Panc1 (cell line): ENCODE measurements at regions not wholly inside any gene's neighbourhood (a gene's known extent, or its start where the extent isn't known, plus 50 kb on each side); places are given as distances from the start of the nearest gene placed in this dataset.

ENCODE experiments used
- ATAC-seq: fragments of 200-7000 bp; cut with Tn5 transposase; 2 replicates; pipeline ENCODE4 v1.9.1; 2020; ENCODE audit warnings: mild to moderate bottlenecking, moderate library complexity
- BruUV-seq: library from RNA; stranded (reverse); fragments of 400-500 nt; replicated peaks from 2 replicates; lab custom pipeline; 2021; lab: Mats Ljungman, UMichigan
- CTCF ChIA-PET: fragments of 300-600 bp; sonication (Branson Sonifier 250); formaldehyde crosslinking; loops from one replicate; lab custom pipeline; 2022; ENCODE audit warnings: antibody characterized with exemption; lab: Charles Lee
- POLR2A ChIA-PET: fragments of 300-600 bp; sonication (Branson Sonifier 250); formaldehyde crosslinking; loops from one replicate; lab custom pipeline; 2022; ENCODE audit warnings: antibody characterized with exemption; lab: Charles Lee
- DNase-seq: peaks from one replicate; pipeline ENCODE4 v3.0.0-alpha.2; 2010; ENCODE audit warnings: low read depth, low spot score
- H3K27ac ChIP-seq: 2 replicates; pipeline ENCODE4 v1.5.1; 2011; ENCODE audit warnings: mild to moderate bottlenecking, low read length, inconsistent platforms
- H3K27me3 ChIP-seq: fragments of 200-500 bp; sonication (Bioruptor generic); 2 replicates; pipeline ENCODE4 v1.6.0; 2014; ENCODE audit warnings: low read length, inconsistent platforms; ENCODE audit not compliant: control insufficient read depth, insufficient read depth
- H3K36me3 ChIP-seq: fragments of 200-500 bp; sonication (Bioruptor generic); 2 replicates; pipeline ENCODE4 v1.5.1; 2014; ENCODE audit warnings: inconsistent platforms, mild to moderate bottlenecking, low read length, moderate library complexity; ENCODE audit not compliant: control insufficient read depth, insufficient read depth
- H3K4me1 ChIP-seq: 2 replicates; pipeline ENCODE4 v1.5.1; 2011; ENCODE audit warnings: inconsistent platforms, mild to moderate bottlenecking, low read length, moderate library complexity; ENCODE audit not compliant: control insufficient read depth, insufficient read depth
- H3K4me3 ChIP-seq, 2 experiments: 2 replicates each; pipeline ENCODE4 v1.5.1; 2011 to 2012; ENCODE audit warnings: low read depth in 2 of 2, low read length in 2 of 2, mild to moderate bottlenecking in 2 of 2, inconsistent platforms in 1 of 2, moderate library complexity in 1 of 2
- H3K9me3 ChIP-seq: fragments of 200-500 bp; sonication (Bioruptor generic); 2 replicates; pipeline ENCODE4 v1.5.1; 2014; ENCODE audit warnings: low read depth, mild to moderate bottlenecking, inconsistent platforms, low read length, moderate library complexity; ENCODE audit not compliant: control insufficient read depth, insufficient read depth
- CTCF ChIP-seq: fragments of 450-650 bp; IDR thresholded peaks from 2 replicates; pipeline ENCODE4 v1.5.1; 2017; ENCODE audit warnings: mild to moderate bottlenecking
- POLR2AphosphoS5 ChIP-seq: IDR thresholded peaks from 2 replicates; pipeline ENCODE4 v1.6.1; 2012; ENCODE audit warnings: mild to moderate bottlenecking, low read depth, low read length, moderate library complexity
- SIN3A ChIP-seq: IDR thresholded peaks from 2 replicates; pipeline ENCODE4 v1.6.1; 2012; ENCODE audit warnings: low read depth, mild to moderate bottlenecking, low read length, moderate library complexity, borderline replicate concordance; ENCODE audit not compliant: insufficient read depth
- TCF7L2 ChIP-seq: IDR thresholded peaks from 2 replicates; pipeline ENCODE4 v1.6.1; 2011; ENCODE audit warnings: mild to moderate bottlenecking, low read depth, low read length, inconsistent platforms
- in situ Hi-C: cut with HindIII; loops from 2 replicates; pipeline ENCODE4 v1.10.0; 2016; ENCODE audit warnings: low sequenced_read_pairs, low pct_unique_long_range_greater_than_20kb
- intact Hi-C: fragments of 100-400 bp; cut with micrococcal nuclease; formaldehyde crosslinking; loops from one replicate; pipeline ENCODE4 v1.10.0; 2022; ENCODE audit not compliant: unreplicated experiment
- TF ChIP-seq, protein P1 (sequence below), 2 experiments: IDR thresholded peaks; 2 replicates each; pipeline ENCODE4 v1.6.1; 2011 to 2012; ENCODE audit warnings: low read depth in 2 of 2, control low read depth in 1 of 2, low read length in 1 of 2, mild to moderate bottlenecking in 1 of 2, moderate library complexity in 1 of 2; ENCODE audit not compliant: insufficient read depth in 1 of 2

DNA sequence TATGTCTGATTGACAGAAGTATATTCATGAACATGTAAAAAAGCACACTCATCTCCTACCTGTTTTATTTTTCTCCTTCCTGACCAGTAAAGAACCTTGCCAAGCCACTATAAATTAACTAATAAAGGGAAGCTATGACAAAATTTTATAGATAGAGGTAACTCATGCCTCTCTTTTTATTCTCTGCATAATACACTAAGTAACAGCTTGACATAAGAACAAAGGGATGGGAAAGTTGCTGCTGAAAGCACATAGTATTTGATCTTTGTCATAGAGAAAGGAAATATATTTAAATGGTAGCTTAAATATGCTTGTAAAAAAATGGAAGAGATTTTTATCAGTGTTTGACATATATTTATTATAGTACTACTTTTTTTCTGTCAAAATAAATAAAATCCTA lies 1065.7 kb upstream of the CDH9 start:
- Histone ChIP-seq H3K27ac (no peak overlapping the region), H3K4me1 (no peaks in the 10 kb centered on the region), H3K27me3 (no peaks in the 10 kb centered on the region), H3K4me3 (no peak overlapping the region), H3K9me3 (no peaks in the 10 kb centered on the region), H3K36me3 (no peaks in the 10 kb centered on the region; the same call in 1 of the 2 replicates)
- in situ Hi-C loops: no loop called here
- POLR2A ChIA-PET: no interaction called here
- TF ChIP-seq CTCF (no peak), POLR2AphosphoS5 (no peak), SIN3A (no peak), TCF7L2 (no peak)
- TF ChIP-seq, protein P1, sequence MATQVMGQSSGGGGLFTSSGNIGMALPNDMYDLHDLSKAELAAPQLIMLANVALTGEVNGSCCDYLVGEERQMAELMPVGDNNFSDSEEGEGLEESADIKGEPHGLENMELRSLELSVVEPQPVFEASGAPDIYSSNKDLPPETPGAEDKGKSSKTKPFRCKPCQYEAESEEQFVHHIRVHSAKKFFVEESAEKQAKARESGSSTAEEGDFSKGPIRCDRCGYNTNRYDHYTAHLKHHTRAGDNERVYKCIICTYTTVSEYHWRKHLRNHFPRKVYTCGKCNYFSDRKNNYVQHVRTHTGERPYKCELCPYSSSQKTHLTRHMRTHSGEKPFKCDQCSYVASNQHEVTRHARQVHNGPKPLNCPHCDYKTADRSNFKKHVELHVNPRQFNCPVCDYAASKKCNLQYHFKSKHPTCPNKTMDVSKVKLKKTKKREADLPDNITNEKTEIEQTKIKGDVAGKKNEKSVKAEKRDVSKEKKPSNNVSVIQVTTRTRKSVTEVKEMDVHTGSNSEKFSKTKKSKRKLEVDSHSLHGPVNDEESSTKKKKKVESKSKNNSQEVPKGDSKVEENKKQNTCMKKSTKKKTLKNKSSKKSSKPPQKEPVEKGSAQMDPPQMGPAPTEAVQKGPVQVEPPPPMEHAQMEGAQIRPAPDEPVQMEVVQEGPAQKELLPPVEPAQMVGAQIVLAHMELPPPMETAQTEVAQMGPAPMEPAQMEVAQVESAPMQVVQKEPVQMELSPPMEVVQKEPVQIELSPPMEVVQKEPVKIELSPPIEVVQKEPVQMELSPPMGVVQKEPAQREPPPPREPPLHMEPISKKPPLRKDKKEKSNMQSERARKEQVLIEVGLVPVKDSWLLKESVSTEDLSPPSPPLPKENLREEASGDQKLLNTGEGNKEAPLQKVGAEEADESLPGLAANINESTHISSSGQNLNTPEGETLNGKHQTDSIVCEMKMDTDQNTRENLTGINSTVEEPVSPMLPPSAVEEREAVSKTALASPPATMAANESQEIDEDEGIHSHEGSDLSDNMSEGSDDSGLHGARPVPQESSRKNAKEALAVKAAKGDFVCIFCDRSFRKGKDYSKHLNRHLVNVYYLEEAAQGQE (IDR thresholded peaks at IDR 0.05; ENCODE audit: insufficient read depth in 1 of 2, low read depth in 2 of 2, low read length in 1 of 2): no peak
- no TSS peak for BruUV-seq
- CTCF ChIA-PET: no interaction called here
- intact Hi-C loops: no loop called here
- no peak for ATAC-seq
- DNase-seq: no peak

DNA sequence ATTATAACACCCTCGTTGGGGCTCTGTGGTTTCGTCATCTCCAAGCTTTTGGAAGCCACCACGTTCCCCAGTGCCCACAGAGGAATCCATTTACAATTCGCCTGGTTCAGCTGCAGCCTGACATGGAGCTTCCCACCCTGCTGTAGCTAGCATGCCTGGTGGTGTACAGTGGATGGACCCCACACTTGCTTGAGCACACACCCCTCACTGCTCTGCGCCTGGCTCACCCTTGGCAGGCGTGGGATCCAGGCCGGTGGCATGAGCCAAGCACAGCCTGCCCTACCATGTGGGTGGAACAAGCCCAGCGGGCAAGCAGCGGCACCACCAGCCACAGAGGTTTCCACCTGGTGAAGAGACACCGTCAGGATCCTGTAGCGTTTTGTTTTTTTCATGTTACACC lies 1045.7 kb upstream of the CDH9 start:
- ChIA-PET POLR2A (no interaction called here), CTCF (no interaction called here)
- Histone ChIP-seq H3K9me3 (no peaks in the 10 kb centered on the region), H3K27me3 (no peaks in the 10 kb centered on the region), H3K27ac (no peak overlapping the region), H3K36me3 (no peaks in the 10 kb centered on the region), H3K4me3 (no peak overlapping the region), H3K4me1 (no peaks in the 10 kb centered on the region)
- no TSS peak for BruUV-seq
- intact Hi-C loops (no loop called here), in situ Hi-C loops (no loop called here)
- DNase-seq: no peak
- TF ChIP-seq POLR2AphosphoS5: no peak
- TF ChIP-seq SIN3A: no peak
- TF ChIP-seq, protein P1 (IDR thresholded peaks at IDR 0.05; ENCODE audit: insufficient read depth in 1 of 2, low read depth in 2 of 2, low read length in 1 of 2): no peak
- no peak for TF ChIP-seq CTCF
- no peak for TF ChIP-seq TCF7L2
- no peak for ATAC-seq
